H1 (cell line): ENCODE measurements at regions not wholly inside any gene's neighbourhood (a gene's known extent, or its start where the extent isn't known, plus 50 kb on each side); places are given as distances from the start of the nearest gene placed in this dataset.
"Not testable (repeated sequence)": the region's sequence is repeated elsewhere in the genome, so short reads cannot be mapped to it uniquely, and the experiment has no call there.

Experiments
- CTCF ChIA-PET: fragments of 300-600 bp; sonication (Branson Sonifier 250); formaldehyde crosslinking; loops from one replicate; lab custom pipeline; 2021; ENCODE audit not compliant: partially characterized antibody; lab: Charles Lee
- POLR2A ChIA-PET: fragments of 300-600 bp; sonication (Branson Sonifier 250); formaldehyde crosslinking; loops from one replicate; lab custom pipeline; 2021; ENCODE audit warnings: inconsistent platforms; ENCODE audit not compliant: partially characterized antibody; lab: Charles Lee
- DNase-seq, 2 experiments: peaks; one replicate each; pipeline versions ENCODE4 v3.0.0 to v3.0.0-alpha.2; 2010 to 2022; ENCODE audit warnings: low spot score in 2 of 2, low read depth in 1 of 2, mixed read lengths in 1 of 2
- FAIRE-seq: peaks from 2 replicates; lab custom pipeline; 2011; peaks lifted over from hg19 to GRCh38; lab: Jason Lieb, UNC
- H2AFZ ChIP-seq: 2 replicates; pipeline ENCODE4 v1.8.1; 2012; ENCODE audit warnings: low read length, inconsistent platforms
- H2AK5ac ChIP-seq: 2 replicates; pipeline ENCODE4 v1.6.1; 2013; ENCODE audit warnings: low read depth, low read length
- H2BK120ac ChIP-seq: replicated peaks from 2 replicates; pipeline ENCODE3; 2013; ENCODE audit warnings: low read depth, low read length, inconsistent platforms
- H2BK12ac ChIP-seq: 2 replicates; pipeline ENCODE4 v1.6.1; 2013; ENCODE audit warnings: low read depth, low read length
- H2BK15ac ChIP-seq: 2 replicates; pipeline ENCODE4 v1.6.1; 2013; ENCODE audit warnings: low read length
- H2BK20ac ChIP-seq: 2 replicates; pipeline ENCODE4 v1.6.1; 2013; ENCODE audit warnings: low read length
- H2BK5ac ChIP-seq: 2 replicates; pipeline ENCODE4 v1.6.1; 2013; ENCODE audit warnings: low read depth, low read length
- H3K14ac ChIP-seq: 2 replicates; pipeline ENCODE4 v1.6.1; 2013; ENCODE audit warnings: inconsistent platforms; ENCODE audit not compliant: insufficient read length
- H3K18ac ChIP-seq: 2 replicates; pipeline ENCODE4 v1.6.1; 2013; ENCODE audit warnings: low read length; ENCODE audit errors: extremely low read depth
- H3K23ac ChIP-seq: 2 replicates; pipeline ENCODE4 v1.6.1; 2013; ENCODE audit warnings: inconsistent platforms; ENCODE audit not compliant: insufficient read length
- H3K23me2 ChIP-seq: 2 replicates; pipeline ENCODE4 v1.6.1; 2013; ENCODE audit warnings: low read depth, low read length
- H3K27ac ChIP-seq: 2 replicates; pipeline ENCODE4 v1.6.1; 2011; ENCODE audit warnings: low read depth, low read length, inconsistent platforms
- H3K27me3 ChIP-seq, 4 experiments: replicated peaks in 1 of 4; 1 replicate in 1 of 4; 2 replicates in 3 of 4; pipeline versions ENCODE4 v1.6.1 to v1.8.1; 2011 to 2013; ENCODE audit warnings: low read length in 3 of 4, mild to moderate bottlenecking in 3 of 4, inconsistent platforms in 2 of 4, mixed read lengths in 2 of 4, moderate library complexity in 1 of 4; ENCODE audit not compliant: control insufficient read depth in 3 of 4, insufficient read depth in 3 of 4; ENCODE audit errors: extremely low read depth in 1 of 4
- H3K36me3 ChIP-seq, 4 experiments: 2 replicates each; pipeline versions ENCODE4 v1.6.1 to v1.8.1; 2011 to 2013; ENCODE audit warnings: mild to moderate bottlenecking in 4 of 4, low read length in 3 of 4, moderate library complexity in 2 of 4, control low read depth in 1 of 4, inconsistent platforms in 1 of 4; ENCODE audit not compliant: insufficient read depth in 4 of 4, control insufficient read depth in 2 of 4
- H3K4ac ChIP-seq: replicated peaks from 2 replicates; pipeline ENCODE3; 2013; ENCODE audit warnings: low read length, low read depth, mixed read lengths, inconsistent platforms; ENCODE audit not compliant: insufficient read length
- H3K4me1 ChIP-seq, 4 experiments: replicated peaks in 1 of 4; 1 replicate in 1 of 4; 2 replicates in 3 of 4; pipeline versions ENCODE4 v1.6.1 to v1.8.1; 2011 to 2013; ENCODE audit warnings: low read length in 3 of 4, inconsistent platforms in 2 of 4, mixed read lengths in 1 of 4; ENCODE audit not compliant: insufficient read depth in 4 of 4, control insufficient read depth in 3 of 4
- H3K4me2 ChIP-seq, 2 experiments: 2 replicates each; pipeline versions ENCODE4 v1.6.1 to v1.8.1; 2011 to 2013; ENCODE audit warnings: low read depth in 2 of 2, low read length in 2 of 2, control low read depth in 1 of 2, inconsistent platforms in 1 of 2, mild to moderate bottlenecking in 1 of 2; ENCODE audit not compliant: insufficient read depth in 1 of 2
- H3K4me3 ChIP-seq, 4 experiments: fragments of 200-600, 300-600 bp in 1 of 4; sonication (generic), shearing (Covaris generic), sonication (Bioruptor Twin) in 1 of 4; 2 replicates each; pipeline versions ENCODE4 v1.5.1 to v1.8.1; 2011 to 2016; ENCODE audit warnings: low read length in 4 of 4, low read depth in 3 of 4, control low read depth in 2 of 4, inconsistent platforms in 2 of 4, mild to moderate bottlenecking in 2 of 4, mixed read lengths in 1 of 4, moderate library complexity in 1 of 4; ENCODE audit not compliant: insufficient read depth in 2 of 4; ENCODE audit errors: extremely low read depth in 1 of 4
- H3K56ac ChIP-seq: replicated peaks from 2 replicates; pipeline ENCODE3; 2013; ENCODE audit warnings: low read depth, mild to moderate bottlenecking, mixed read lengths, low read length, inconsistent platforms; ENCODE audit not compliant: insufficient read length
- H3K79me1 ChIP-seq: 2 replicates; pipeline ENCODE4 v1.6.1; 2013; ENCODE audit warnings: low read depth, low read length, control low read depth
- H3K79me2 ChIP-seq, 2 experiments: 2 replicates each; pipeline versions ENCODE4 v1.6.1 to v1.8.1; 2012 to 2013; ENCODE audit warnings: low read length in 2 of 2, mild to moderate bottlenecking in 2 of 2, inconsistent platforms in 1 of 2; ENCODE audit not compliant: insufficient read depth in 2 of 2, control insufficient read depth in 1 of 2
- H3K9ac ChIP-seq, 4 experiments: replicated peaks in 1 of 4; 1 replicate in 1 of 4; 2 replicates in 3 of 4; pipeline versions ENCODE4 v1.6.1 to v1.8.1; 2011 to 2013; ENCODE audit warnings: low read depth in 3 of 4, low read length in 3 of 4, control low read depth in 2 of 4, mild to moderate bottlenecking in 2 of 4, moderate library complexity in 2 of 4, inconsistent platforms in 1 of 4; ENCODE audit errors: extremely low read depth in 1 of 4
- H3K9me3 ChIP-seq, 2 experiments: 2 replicates each; pipeline versions ENCODE4 v1.6.1 to v1.8.1; 2012 to 2013; ENCODE audit warnings: mild to moderate bottlenecking in 2 of 2, moderate library complexity in 2 of 2, control low read depth in 1 of 2, inconsistent platforms in 1 of 2, low read depth in 1 of 2, low read length in 1 of 2, mixed read lengths in 1 of 2; ENCODE audit not compliant: insufficient read depth in 2 of 2
- H4K20me1 ChIP-seq, 2 experiments: replicated peaks in 1 of 2; 2 replicates each; pipeline versions ENCODE3 to v1.8.1; 2011 to 2013; ENCODE audit warnings: inconsistent platforms in 2 of 2, low read length in 2 of 2, mild to moderate bottlenecking in 1 of 2; ENCODE audit not compliant: insufficient read depth in 2 of 2, control insufficient read depth in 1 of 2
- H4K5ac ChIP-seq: 2 replicates; pipeline ENCODE4 v1.6.1; 2013; ENCODE audit warnings: low read length, low read depth, mixed read lengths, inconsistent platforms; ENCODE audit not compliant: insufficient read length
- H4K8ac ChIP-seq: 2 replicates; pipeline ENCODE4 v1.8.0; 2013; ENCODE audit warnings: mild to moderate bottlenecking, moderate library complexity, low read length, inconsistent platforms; ENCODE audit not compliant: insufficient read depth; ENCODE audit errors: extremely low read depth
- H4K91ac ChIP-seq: replicated peaks from 2 replicates; pipeline ENCODE3; 2013; ENCODE audit warnings: low read length, mixed read lengths, inconsistent platforms; ENCODE audit not compliant: insufficient read length
- WGBS, 2 experiments: shearing (Covaris generic) in 1 of 2; methylation state at CpG; one replicate each; pipeline versions ENCODE4 v1.1.6 to v1.1.7; 2013 to 2015; ENCODE audit warnings: low lambda C conversion rate in 2 of 2, mixed read lengths in 2 of 2, inconsistent platforms in 1 of 2, low coverage in 1 of 2, missing lambda C conversion rate in 1 of 2; ENCODE audit not compliant: insufficient replicate concordance in 2 of 2, insufficient coverage in 1 of 2, insufficient read length in 1 of 2; ENCODE audit errors: extremely low coverage in 1 of 2, missing lambda C conversion rate in 1 of 2; 5-methylcytosine and 5-hydroxymethylcytosine counted together

- H3K79me1 ChIP-seq, H2BK20ac ChIP-seq, H2AK5ac ChIP-seq, POLR2A ChIA-PET, H3K4me2 ChIP-seq, DNase-seq, H4K5ac ChIP-seq, H3K56ac ChIP-seq, H2BK12ac ChIP-seq, H3K27me3 ChIP-seq, H2BK120ac ChIP-seq, H3K4ac ChIP-seq, FAIRE-seq, H3K9me3 ChIP-seq, H2BK15ac ChIP-seq, H3K36me3 ChIP-seq, H3K79me2 ChIP-seq, H3K18ac ChIP-seq, H3K9ac ChIP-seq, H3K4me1 ChIP-seq, H3K23ac ChIP-seq, H4K8ac ChIP-seq, H2AFZ ChIP-seq, H3K4me3 ChIP-seq, CTCF ChIA-PET, H2BK5ac ChIP-seq, H3K14ac ChIP-seq, H3K23me2 ChIP-seq, H4K20me1 ChIP-seq, H4K91ac ChIP-seq, H3K27ac ChIP-seq: not testable (repeated sequence)
- WGBS, 2 experiments, result 89% methylated on average over 3 of the region's 19 CpGs; no CpG with 5 or more reads in 1 of the 2 experiments
Observed at GRCh38 chrX:3867067-3867831, 153.8 kb upstream of the PRKX start.

GRCh38 chrX:3858332-3858731, 144.9 kb upstream of the PRKX start:
- CTCF ChIA-PET, result not testable (repeated sequence)

More at GRCh38 chrX:3858332-3858731, 144.9 kb upstream of the PRKX start:
- H2BK15ac ChIP-seq, H3K23me2 ChIP-seq, H3K27ac ChIP-seq, FAIRE-seq, H4K20me1 ChIP-seq, H2AK5ac ChIP-seq, H4K91ac ChIP-seq, H2BK20ac ChIP-seq, H3K79me2 ChIP-seq, H3K9me3 ChIP-seq, H2BK12ac ChIP-seq, H4K8ac ChIP-seq, H3K23ac ChIP-seq, H3K9ac ChIP-seq, H3K56ac ChIP-seq, H3K4me2 ChIP-seq, H3K79me1 ChIP-seq, POLR2A ChIA-PET, H2BK120ac ChIP-seq, H3K4ac ChIP-seq, DNase-seq, H3K4me3 ChIP-seq, H2AFZ ChIP-seq, H3K27me3 ChIP-seq, H3K18ac ChIP-seq, H3K36me3 ChIP-seq, H3K14ac ChIP-seq, H3K4me1 ChIP-seq, H4K5ac ChIP-seq, H2BK5ac ChIP-seq: not testable (repeated sequence)
- WGBS, 2 experiments, result no CpG with 5 or more reads among the region's 4 CpGs
